GM06990 (cell line): ENCODE measurements at regions not wholly inside any gene's neighbourhood (a gene's known extent, or its start where the extent isn't known, plus 50 kb on each side); places are given as distances from the start of the nearest gene placed in this dataset.

ENCODE experiments used
- DNase-seq: peaks from one replicate; pipeline ENCODE4 v3.0.0-alpha.2; 2011; ENCODE audit not compliant: insufficient read length; ENCODE audit errors: extremely low read depth
- H3K27me3 ChIP-seq: replicated peaks from 2 replicates; pipeline ENCODE4 v1.6.0; 2011; ENCODE audit warnings: low read length; ENCODE audit not compliant: control insufficient read depth, insufficient read depth
- H3K36me3 ChIP-seq: 2 replicates; pipeline ENCODE4 v1.5.1; 2011; ENCODE audit warnings: low read length; ENCODE audit not compliant: control insufficient read depth, insufficient read depth
- H3K4me3 ChIP-seq: replicated peaks from 2 replicates; pipeline ENCODE4 v1.5.1; 2011; ENCODE audit warnings: low read depth, mild to moderate bottlenecking, control low read depth, low read length
- CTCF ChIP-seq: IDR thresholded peaks from 2 replicates; pipeline ENCODE4 v1.5.1; 2011; ENCODE audit warnings: low read length, control low read depth, mild to moderate bottlenecking, inconsistent platforms; ENCODE audit not compliant: insufficient read depth, poor library complexity, severe bottlenecking

DNA sequence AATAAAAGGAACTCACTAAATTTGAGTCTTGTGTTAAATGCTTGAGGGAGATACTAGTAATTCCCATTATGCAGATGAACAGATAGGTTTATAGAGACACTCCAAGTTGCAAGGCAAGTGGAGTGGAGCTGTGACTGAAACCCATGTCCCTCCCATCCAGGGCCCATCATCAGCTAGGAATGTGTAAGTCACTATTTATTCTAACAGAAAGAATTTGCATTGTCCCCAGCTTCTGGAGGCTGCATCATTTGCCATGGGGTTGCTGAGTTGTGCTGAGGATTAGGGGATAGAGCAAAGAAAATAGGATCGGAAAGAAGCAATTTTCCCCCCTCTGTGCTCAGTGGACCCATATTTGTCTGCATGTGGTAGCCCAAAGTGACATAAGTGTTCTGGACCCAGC lies 197.4 kb upstream of the RGMA start:
- no peaks in the 10 kb centered on the region for H3K27me3 ChIP-seq
- no peak for DNase-seq
- H3K36me3 ChIP-seq, result no peaks in the 10 kb centered on the region
- no peak for TF ChIP-seq CTCF
- H3K4me3 ChIP-seq, result no peak overlapping the region

DNA sequence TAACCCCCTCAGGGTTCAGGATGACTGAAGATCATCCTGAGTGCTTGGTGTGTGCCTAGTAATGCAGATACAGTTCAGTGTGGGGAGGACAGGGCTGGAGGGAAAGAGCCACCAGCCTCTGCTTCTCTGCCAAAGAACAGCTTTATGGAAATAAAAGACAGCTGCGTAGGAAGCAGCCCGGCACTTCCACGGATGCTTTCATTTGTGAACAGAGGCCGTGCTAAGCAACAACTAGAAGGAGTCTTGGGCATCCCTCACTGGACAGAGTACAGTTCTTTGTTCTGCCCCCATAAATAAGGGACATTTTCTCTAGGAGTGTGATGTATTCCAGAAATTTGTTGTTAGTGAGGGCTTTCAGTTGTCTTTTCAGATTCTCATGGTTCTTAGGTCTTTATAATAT lies 194.8 kb upstream of the RGMA start:
- no peak for DNase-seq
- H3K27me3 ChIP-seq, result no peaks in the 10 kb centered on the region
- H3K4me3 ChIP-seq, result no peak overlapping the region
- no peak for TF ChIP-seq CTCF
- no peaks in the 10 kb centered on the region for H3K36me3 ChIP-seq

DNA sequence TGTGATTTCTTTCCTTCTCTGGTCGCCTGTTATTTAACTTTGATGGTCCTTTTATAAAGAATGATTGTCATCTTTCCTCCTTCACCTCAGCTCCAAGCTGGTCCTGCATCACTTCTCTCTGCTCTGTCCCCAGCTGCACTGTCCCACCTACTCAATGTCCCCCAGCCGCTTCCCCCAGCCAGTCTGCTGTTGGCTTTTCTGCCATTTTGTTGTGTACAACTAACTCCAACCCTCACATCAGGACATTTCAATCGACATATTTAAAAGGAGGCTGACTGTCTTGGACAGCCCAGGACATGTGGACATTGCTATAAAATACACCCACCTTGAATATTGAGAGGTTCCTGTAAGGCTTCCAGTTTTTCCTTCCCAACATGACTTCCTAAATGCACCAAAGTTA lies 193.8 kb upstream of the RGMA start:
- no peaks in the 10 kb centered on the region for H3K27me3 ChIP-seq
- TF ChIP-seq CTCF, result no peak
- DNase-seq, result no peak
- H3K4me3 ChIP-seq, result no peak overlapping the region
- no peaks in the 10 kb centered on the region for H3K36me3 ChIP-seq

DNA sequence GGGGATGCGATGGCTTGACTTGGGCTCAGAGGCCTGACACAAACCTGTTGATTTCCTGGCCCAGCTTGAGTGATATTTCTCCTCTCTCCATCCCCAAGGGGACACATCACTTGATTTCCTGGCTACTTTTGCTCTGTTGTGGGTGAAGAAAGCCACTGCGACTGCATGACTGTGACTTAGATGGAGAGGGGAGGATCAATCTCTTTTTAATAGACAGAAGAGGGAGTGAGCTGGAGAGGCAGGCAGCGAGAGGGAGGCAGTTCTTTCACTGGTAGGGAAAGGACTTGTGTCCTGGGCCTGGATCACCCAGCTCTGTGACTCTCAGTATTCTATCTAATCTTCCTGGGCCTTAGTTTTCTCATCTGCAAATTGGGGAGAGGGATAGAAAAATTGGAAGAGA lies 189.8 kb upstream of the RGMA start:
- no peak for TF ChIP-seq CTCF
- Histone ChIP-seq H3K27me3 (no peaks in the 10 kb centered on the region; the same call in 1 of the 2 replicates), H3K4me3 (no peak overlapping the region), H3K36me3 (no peaks in the 10 kb centered on the region)
- DNase-seq, result no peak

DNA sequence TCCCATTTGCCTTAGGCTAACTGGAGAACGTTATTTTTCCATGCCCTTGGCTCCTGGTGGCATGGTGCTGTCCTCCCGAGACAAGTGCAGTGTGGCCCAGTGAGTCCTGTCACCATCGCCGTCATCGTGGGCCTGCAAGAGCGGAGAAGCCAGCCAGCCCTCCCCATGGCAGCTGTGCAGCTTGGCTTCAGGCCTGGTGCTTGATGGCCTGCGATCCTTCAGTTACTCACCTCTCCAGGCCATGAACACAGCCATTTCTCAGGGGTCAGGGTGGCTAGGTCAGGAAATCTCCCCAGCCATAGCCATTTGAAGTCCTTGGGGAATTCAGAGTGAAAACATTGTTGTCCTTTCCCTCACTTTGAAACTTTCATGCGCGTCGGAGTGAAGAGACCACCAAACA lies 189.0 kb upstream of the RGMA start:
- no peak for TF ChIP-seq CTCF
- DNase-seq, result no peak
- no peak overlapping the region for H3K4me3 ChIP-seq
- H3K27me3 ChIP-seq, result no peaks in the 10 kb centered on the region; the same call in 1 of the 2 replicates
- no peaks in the 10 kb centered on the region for H3K36me3 ChIP-seq

- Histone ChIP-seq H3K4me3 (no peak overlapping the region), H3K27me3 (no peaks in the 10 kb centered on the region; the same call in 1 of the 2 replicates), H3K36me3 (no peaks in the 10 kb centered on the region)
- no peak for TF ChIP-seq CTCF
- DNase-seq, result no peak
Observed at GRCh38 chr15:93274257-93274656, 185.2 kb upstream of the RGMA start.
